ENCODE measurements at regions not wholly inside any gene's neighbourhood (a gene's known extent, or its start where the extent isn't known, plus 50 kb on each side); places are given as distances from the start of the nearest gene placed in this dataset.

DNA sequence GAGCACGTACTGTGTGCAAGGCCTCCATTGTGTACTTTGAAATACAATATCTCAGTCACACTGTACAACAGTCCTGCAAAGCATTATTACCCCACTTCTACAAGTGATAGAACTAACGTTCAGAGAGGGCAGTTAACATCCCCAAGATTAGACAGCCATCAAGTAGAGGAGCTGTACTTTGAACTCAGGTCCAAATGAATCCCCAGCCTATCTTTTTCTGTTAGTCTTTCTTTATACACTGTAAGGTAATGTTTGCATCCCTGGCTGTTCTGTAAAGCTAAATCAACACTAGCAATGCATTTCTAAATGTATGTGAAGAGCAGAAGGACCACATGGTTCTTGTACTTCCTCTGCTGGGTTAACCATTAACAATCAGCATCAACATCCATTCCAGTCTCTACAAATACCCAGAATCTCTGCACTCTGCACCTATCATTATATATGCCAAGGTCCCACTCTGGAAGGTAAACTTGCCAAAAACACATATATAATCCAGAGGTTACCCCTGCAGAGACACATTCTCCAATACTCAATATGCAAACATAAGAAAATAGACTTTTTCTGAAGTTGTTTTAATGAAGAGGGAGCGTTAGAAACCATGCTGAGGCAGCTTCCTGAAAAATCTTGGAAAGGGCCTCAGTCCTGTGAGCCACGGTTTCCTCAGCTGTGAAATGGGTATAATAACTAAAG lies 182.3 kb downstream of the MZT1 start (continued):
- TF ChIP-seq MEF2D (CRISPR knock-in tag; IDR thresholded peaks at IDR 0.05) = peak; percentile 73; the same call in 1 of the 2 replicates
- no peak for TF ChIP-seq ZNF329 (CRISPR knock-in tag; IDR thresholded peaks at IDR 0.05; ENCODE audit: low read depth)
- no peak for TF ChIP-seq RARG (CRISPR knock-in tag; IDR thresholded peaks at IDR 0.05; ENCODE audit: low read depth)
- peak; percentile 84 for TF ChIP-seq ZBTB43 (CRISPR knock-in tag; conservative IDR thresholded peaks at IDR 0.05)
- TF ChIP-seq, protein P1, sequence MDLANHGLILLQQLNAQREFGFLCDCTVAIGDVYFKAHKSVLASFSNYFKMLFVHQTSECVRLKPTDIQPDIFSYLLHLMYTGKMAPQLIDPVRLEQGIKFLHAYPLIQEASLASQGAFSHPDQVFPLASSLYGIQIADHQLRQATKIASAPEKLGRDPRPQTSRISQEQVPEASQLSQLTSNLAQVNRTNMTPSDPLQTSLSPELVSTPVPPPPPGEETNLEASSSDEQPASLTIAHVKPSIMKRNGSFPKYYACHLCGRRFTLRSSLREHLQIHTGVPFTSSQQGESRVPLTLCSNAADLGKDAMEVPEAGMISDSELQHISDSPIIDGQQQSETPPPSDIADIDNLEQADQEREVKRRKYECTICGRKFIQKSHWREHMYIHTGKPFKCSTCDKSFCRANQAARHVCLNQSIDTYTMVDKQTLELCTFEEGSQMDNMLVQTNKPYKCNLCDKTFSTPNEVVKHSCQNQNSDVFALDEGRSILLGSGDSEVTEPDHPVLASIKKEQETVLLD (CRISPR knock-in tag; IDR thresholded peaks at IDR 0.05; ENCODE audit: low read depth) = no peak
- no peak; the same call in 1 of the 2 replicates for TF ChIP-seq SP140L (CRISPR knock-in tag; IDR thresholded peaks at IDR 0.05; ENCODE audit: borderline replicate concordance)
- no peak for TF ChIP-seq SETDB1 (CRISPR knock-in tag; IDR thresholded peaks at IDR 0.05; ENCODE audit: borderline replicate concordance)
- TF ChIP-seq PRDM4 (CRISPR knock-in tag; IDR thresholded peaks at IDR 0.05; ENCODE audit: borderline replicate concordance) = no peak
- TF ChIP-seq STAT5B (CRISPR knock-in tag; IDR thresholded peaks at IDR 0.05) = no peak
- TF ChIP-seq ZNF296 (CRISPR knock-in tag; conservative IDR thresholded peaks at IDR 0.05) = no peak
- peak; percentile 83 for TF ChIP-seq ELF3 (CRISPR knock-in tag; IDR thresholded peaks at IDR 0.05)
- no peak for TF ChIP-seq POLR2A (IDR thresholded peaks at IDR 0.05; ENCODE audit: insufficient read depth in 1 of 2, low read depth in 2 of 2, low read length in 2 of 2)
- TF ChIP-seq RARA (CRISPR knock-in tag; IDR thresholded peaks at IDR 0.05) = peak; percentile 42; the same call in 1 of the 2 replicates
- peak; percentile 92 for TF ChIP-seq ZNF614 (CRISPR knock-in tag; IDR thresholded peaks at IDR 0.05; ENCODE audit: borderline replicate concordance)
- TF ChIP-seq DNMT3B (CRISPR knock-in tag; conservative IDR thresholded peaks at IDR 0.05) = no peak
- TF ChIP-seq NONO (IDR thresholded peaks at IDR 0.05) = no peak
- TF ChIP-seq NONO (CRISPR knock-in tag; conservative IDR thresholded peaks at IDR 0.05) = peak; percentile 78
- TF ChIP-seq MLLT10 (CRISPR knock-in tag; IDR thresholded peaks at IDR 0.05) = no peak
- TF ChIP-seq ZNF841 (CRISPR knock-in tag; IDR thresholded peaks at IDR 0.05; ENCODE audit: borderline replicate concordance) = no peak
- peak; percentile 91 for TF ChIP-seq HOMEZ (CRISPR knock-in tag; IDR thresholded peaks at IDR 0.05; ENCODE audit: low read depth)
- peak; percentile 97 for TF ChIP-seq RCOR2 (CRISPR knock-in tag; IDR thresholded peaks at IDR 0.05)
- TF ChIP-seq ETV5 (CRISPR knock-in tag; IDR thresholded peaks at IDR 0.05; ENCODE audit: borderline replicate concordance) = peak; percentile 81; the same call in 1 of the 2 replicates
